Fibroblast of skin of abdomen (primary cell): ENCODE measurements at regions not wholly inside any gene's neighbourhood (a gene's known extent, or its start where the extent isn't known, plus 50 kb on each side); places are given as distances from the start of the nearest gene placed in this dataset.

Experiments used
- DNase-seq: peaks from one replicate; pipeline ENCODE4 v3.0.0-alpha.2; 2013

DNA sequence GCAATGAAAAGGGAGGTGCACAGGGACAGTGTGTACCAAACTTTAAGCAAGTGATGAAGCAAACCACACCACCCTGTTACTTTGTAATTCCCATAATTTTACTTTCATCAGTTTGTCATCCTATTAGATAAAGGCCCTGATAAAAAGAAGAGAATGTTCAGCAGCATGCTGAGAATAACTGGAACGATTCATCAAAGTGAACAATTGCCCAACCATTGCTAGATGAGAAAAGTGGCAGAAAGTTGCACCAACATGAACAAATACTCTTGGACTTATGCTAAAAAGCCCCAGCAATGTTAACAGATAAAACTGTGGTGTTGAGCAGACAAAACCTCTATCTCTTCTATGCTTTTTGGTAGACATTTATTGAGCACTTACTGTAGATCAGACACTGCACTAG, 75.5 kb upstream of the PCGF5 start:
- DNase-seq: peak; percentile 15

DNA sequence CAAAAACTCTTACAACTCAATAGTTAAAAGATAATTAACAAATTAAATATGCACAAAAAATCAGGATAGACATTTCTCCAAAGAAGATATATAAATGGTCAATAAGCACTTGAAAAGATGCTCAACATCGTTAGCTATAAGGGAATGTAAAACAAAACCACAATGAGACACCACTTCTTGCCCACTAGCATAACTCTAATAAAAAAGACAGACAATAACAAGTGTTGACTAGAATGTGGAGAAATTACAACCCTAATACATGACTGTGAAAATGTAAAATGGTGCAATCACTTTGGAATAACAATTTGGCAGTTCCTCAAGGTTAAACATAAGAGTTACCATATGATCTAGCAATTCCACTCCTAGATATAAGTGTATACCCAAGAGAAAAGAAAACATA, 74.3 kb upstream of the PCGF5 start:
- DNase-seq: peak; percentile 9

DNA sequence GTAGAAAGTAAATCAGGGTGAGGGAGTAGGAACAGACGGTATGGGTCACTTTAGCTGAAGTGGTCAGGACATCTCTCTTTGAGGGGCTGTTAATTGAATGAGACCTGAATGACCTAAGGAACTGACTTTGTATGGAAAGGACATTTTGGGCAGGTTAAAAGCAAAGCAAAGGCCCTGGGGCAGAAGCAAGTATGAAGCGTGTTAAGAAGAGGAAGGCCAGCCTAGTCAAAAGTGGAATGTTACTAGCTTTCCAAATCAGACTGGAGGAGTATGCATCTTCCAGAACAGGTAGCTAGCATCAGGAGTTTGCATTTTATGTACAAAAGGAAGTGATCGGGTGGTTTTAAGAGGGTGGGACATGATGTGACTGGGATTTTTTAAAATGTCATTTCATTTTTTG, 70.9 kb upstream of the PCGF5 start:
- DNase-seq: no peak

DNA sequence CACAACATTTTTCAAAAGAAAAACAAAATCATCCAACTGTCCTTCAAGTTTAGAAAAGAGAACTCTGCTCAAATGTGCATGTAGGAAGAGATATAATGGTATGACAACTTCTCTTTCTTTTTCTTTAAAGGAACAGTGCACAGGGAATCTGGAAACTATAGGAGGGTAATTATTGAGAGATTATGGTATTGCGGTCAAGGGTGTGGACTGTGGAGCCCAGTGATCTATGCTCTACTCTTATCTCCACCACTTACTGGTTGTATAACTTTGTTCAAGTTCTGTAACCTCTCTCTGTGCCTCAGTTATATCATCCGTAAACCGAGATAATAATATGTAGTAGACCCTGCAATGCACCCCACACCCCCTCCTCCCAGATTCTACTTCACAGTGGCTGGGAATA, 69.8 kb upstream of the PCGF5 start:
- no peak for DNase-seq

DNA sequence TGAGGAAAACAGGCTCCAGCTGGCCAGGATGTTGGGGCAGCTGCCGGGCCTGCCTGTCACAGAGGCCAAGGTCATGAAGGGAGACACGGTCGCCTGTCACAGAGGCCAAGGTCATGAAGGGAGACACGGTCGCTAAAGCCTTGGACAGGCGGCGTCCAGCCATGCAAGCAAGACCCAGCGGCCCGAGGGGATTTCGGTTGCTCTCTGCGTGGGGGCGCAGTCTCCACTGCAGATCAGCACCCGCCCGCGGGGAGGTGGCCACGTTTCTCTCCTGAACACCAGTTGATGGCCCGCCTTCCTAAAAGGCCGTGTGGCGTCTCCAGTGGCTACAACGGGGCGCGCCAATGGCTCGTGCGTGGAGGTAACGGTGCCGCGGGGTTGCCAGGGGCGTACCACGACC, 67.0 kb upstream of the PCGF5 start:
- no peak for DNase-seq

DNA sequence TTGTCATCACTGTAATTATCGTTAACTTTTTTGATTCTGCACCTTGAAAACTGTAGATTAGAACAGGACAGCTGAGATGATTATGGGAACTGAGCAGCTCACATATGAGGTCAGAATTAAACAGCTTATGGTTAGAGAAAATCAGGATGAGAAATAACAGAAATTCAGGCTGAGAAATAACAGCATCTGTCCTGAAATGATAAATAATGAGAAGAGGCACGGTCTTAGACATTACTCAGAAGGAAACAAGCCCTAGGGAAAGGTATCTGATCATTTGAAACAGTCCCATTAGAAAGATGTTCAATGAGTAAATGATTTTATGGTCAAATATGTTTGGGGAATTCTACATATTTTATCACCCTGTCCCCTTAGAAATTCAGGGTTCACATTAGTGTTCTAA, 65.6 kb upstream of the PCGF5 start:
- no peak for DNase-seq

DNA sequence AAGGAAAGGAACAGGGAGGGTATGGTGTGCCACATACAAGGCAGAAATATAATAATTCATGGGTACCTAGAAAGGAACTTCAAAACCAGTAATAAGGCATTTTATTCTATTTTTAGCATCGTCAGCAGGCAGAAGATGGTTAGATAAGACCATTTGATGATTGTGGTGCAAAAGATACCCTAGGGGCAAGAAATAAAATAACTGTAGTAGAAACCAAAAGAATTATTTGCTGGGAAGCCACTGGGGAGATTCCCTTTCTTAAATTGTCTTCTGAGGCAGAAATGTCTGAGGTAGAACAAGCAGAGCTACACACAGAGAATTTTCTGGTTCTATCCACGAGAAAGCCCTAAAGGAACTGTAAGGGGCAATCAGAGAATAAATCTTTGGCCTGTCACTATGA, 64.3 kb upstream of the PCGF5 start:
- DNase-seq: no peak

DNA sequence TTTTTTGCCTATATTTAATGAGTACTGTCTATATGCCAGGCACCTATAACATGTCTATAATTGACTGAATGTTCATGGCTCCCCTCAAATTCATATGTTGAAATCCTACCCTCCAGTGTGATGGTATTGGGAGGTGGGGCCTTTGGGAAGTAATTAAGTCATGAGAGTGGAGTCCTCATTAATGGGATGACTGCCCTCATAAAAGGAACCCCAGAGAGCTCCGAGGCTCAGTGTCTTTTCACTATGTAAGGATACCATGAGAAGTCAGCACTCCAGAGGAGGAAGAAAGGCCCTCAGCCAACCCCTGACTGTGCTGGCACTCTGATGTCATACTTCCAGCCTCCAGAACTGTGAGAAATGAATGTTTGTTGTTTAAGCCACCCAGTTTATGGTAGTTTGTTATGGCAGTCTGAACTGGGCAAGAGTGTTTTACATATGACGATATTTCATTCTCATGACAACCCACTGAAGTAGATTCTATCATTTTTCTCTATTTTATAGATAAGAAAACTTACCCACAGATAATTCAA, 61.1 kb upstream of the PCGF5 start:
- DNase-seq: no peak

DNA sequence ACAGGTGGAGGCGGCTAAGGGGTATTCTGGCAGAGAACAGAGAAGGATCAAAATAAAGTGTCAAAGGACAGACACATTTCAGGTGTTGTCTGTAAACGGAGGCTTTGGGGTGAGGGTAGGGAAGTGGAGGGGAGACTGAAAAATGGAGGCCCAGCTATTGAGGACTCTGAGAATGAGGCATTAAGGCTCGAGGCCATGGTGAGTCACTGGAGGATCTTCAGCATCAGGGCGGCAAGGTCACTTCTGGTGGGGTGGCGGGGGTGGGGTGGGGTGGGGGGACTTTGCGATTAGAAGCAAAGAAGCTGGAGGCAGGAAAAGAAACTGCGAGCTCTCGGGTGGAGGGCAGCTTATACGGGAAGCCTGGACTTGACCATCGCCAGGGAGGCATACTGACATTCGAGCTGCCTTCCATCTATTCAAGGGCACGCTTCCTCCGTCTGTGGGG, 58.4 kb upstream of the PCGF5 start:
- peak; percentile 8 for DNase-seq

DNA sequence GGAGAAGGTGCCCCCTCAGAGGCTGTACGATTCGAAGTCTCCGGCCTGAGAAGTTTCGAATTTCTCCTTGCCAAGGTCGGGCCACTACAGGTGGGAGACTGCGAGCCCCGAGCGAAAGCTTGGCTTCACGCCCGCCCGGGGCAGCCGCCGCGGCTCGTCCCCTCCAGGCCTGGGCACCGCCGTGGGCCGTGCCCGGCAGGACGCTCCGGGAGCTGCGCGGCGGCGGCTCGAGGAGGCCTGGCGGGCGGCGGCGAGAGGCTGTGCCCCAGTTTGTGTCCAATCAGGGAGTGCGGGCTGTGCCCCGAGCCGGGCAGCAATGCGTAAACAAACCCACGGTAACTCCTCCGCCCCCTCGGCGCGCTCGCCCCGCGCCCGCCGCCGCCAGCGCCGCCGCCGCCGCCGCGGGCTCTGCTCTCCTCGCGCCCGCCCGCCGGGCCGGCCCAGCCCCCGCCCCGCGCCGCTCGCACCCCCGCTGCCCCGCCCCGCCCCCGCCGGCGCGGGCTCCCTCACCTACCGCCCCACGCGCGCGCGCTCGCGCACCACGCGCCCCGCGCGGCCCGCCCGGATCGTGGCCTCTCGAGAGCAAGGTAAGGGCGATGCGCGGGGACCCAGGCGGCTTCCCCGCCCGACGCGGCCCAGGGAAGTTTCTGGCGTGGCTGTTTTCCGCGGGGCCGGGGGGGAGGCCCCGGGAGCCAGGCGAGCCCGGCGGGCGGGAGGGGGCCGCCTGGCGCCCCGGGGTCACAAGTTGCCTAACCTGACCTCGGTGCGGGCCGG, 57.8 kb upstream of the PCGF5 start:
- peak; percentile 42 for DNase-seq

DNA sequence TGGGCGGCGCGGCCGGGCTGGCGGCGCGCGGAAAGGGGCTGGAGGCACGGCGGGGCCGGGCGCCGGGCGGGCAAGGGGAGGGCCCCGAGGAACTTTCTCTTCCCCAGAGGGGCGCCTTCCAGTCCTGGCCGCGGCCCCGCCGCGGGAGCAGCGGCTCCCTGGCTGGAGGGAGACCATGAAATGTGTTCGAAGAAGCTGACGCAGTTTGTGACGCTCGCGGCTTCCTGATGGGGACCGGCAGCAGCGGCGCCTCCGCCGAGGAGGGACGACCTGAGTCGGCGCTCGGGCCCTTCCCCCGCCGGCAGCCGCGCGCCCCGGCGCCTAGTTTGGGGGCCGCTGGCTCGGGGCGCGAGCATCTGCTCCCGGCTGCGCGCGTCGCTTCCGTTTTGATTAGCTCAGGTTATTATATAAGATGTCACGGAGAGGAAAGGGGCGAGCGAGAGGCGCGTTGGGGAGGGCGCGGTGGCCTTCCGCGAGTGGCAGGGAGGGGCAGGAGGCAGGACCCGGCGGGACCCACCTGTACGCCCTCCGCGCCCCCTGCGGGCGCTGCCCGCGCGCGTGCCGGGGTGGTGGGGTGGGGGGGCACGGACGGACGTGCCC, 57.1 kb upstream of the PCGF5 start:
- peak; percentile 52 for DNase-seq

DNA sequence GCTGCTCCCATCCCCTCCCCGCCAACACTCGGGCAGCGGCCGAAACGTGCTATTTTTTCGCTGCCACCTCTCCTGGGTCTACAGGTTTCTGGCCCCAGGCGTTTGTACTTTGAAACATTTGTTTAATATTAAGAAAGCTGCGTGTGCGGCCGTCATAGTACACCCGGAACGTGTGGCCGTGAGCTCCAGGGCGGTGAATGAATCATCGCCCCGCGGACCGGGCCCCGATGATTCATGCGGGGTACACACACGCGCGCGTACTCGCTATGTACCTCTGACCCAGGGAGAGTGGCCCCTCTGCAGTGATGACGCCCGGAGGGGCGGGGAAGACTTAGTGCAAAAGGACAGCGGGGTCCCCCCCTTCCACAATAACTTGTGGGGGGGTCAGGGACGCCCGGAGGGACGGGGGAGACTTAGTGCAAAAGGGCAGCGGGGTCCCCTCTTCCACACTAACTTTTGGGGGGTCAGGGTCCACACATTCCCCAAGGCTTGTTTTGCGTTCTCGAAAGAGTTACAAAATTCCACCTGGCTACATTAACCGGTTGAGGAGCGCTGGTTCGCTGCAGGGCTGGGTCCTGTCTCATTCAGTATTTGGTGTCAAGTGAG, 56.5 kb upstream of the PCGF5 start:
- peak; percentile 81 for DNase-seq

DNA sequence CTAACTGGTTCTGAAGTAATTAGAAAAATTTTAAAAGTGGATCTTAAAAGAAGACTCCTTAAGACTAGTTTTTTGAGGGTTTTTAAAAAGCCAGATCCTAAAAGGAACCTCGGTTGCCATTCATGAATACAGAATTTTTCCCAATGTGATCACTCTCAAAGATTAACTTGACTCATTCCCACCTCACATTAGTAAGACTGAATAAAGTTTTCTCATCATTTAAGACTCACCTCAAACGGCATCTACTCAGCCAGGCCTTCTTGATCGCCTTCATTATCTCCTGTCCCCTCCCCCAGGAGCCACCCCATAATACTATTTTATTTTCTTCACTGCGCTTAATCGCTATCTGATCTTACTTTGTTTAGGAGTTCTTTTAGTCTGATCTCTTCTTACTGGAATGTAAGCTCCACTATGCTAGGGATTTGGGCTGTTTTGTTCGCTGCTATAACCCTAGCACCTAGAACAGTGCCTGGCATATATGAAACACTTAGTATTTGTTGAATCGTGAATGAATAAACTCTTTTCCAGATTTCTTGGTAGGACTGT, 55.9 kb upstream of the PCGF5 start:
- DNase-seq: peak; percentile 9

DNA sequence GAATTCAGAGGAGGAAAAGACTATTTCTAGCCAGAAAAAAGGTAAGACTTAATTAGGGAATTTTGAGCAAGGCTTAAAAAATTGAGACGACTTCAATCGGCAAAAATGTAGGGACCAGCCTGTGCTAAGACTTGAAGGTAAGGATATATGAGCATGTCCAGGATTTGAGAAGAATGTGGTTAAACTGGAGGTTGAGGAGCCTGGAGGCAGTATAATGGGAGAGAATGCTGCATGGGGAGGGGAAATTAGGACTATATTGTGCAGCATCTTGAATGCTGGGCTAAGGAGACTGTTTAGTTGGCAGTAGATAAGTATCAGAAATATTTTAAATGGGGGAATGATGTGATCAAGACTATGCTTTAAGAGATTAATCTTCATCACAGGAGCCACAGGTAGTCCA, 53.1 kb upstream of the PCGF5 start:
- DNase-seq: no peak

DNA sequence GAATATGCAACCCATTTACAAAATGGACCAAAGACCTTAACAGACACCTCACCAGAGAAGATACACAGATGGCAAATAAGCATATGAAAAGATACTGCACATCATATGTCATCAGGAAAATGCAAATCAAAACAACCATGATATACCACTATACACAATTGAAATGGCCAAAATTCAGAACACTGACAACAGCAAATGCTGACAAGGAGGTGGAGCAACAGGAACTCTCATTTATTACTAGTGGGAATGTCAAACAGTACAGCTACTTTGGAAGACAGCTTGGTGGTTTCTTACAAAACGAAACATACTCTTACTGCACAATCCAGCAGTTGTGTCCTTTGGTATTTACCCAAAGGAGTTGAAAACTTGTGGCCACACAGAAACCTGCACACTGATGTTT, 50.0 kb upstream of the PCGF5 start:
- DNase-seq: no peak
